Lower leg skin (tissue), 3 donors: ENCODE measurements at regions not wholly inside any gene's neighbourhood (a gene's known extent, or its start where the extent isn't known, plus 50 kb on each side); places are given as distances from the start of the nearest gene placed in this dataset.

ENCODE experiments used
- POLR2A ChIP-seq, 2 donors: fragments of 450-650 bp; IDR thresholded peaks; one replicate each; pipeline ENCODE4 v1.6.1; 2016 to 2017; ENCODE audit warnings: antibody characterized with exemption in 2 of 2, mild to moderate bottlenecking in 1 of 2, moderate library complexity in 1 of 2
- TF ChIP-seq, protein P1 (sequence below), 3 donors: fragments of 450-650 bp; IDR thresholded peaks; one replicate each; pipeline ENCODE4 v1.5.1; 2016; ENCODE audit warnings: antibody characterized with exemption in 3 of 3, mild to moderate bottlenecking in 3 of 3, moderate library complexity in 2 of 3

DNA sequence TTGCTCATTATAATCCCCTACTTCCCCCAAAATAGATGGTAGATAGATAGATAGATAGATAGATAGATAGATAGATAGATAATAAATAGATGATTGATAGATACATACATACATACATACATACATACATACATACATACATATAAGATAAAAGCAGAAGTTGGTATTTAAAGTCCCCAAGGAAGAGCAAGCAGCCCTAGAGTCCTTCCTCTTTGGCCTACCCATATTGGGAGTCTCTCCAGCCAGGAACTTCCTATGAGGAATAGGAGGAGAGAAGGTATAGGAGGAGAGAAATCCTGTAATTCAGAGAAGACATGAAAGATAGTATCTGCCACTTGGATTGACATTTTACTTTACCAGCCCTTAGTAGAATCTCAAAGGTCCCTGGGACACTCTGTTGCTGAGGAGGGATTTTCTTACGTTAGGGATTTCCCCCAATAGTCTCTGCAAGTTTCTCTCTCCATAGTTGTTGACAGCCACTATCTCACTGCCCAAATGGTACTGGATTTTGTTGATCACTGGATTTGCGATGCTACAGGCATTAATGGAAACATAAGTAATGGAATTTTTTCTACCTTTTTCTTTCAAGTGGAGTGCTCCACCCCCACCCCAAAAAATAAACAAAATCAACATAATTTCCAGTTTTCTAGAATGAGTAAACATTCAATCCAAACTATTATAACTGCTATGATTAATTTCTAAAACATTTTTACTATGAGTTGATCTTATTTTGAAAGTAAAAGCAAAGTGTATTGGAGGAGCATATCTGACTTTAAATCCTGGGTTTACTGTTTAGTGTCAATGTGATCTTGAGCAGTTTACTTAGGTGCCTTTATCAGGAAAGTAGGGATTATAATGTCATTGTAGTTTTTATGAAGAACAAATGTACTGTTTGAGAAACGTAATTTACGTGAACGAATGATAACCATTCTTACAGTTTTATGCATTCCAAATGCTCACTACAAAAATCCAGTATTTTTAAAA is 93.2 kb upstream of the TNFSF4 start:
- TF ChIP-seq POLR2A (IDR thresholded peaks at IDR 0.05): no peak
- TF ChIP-seq, protein P1, sequence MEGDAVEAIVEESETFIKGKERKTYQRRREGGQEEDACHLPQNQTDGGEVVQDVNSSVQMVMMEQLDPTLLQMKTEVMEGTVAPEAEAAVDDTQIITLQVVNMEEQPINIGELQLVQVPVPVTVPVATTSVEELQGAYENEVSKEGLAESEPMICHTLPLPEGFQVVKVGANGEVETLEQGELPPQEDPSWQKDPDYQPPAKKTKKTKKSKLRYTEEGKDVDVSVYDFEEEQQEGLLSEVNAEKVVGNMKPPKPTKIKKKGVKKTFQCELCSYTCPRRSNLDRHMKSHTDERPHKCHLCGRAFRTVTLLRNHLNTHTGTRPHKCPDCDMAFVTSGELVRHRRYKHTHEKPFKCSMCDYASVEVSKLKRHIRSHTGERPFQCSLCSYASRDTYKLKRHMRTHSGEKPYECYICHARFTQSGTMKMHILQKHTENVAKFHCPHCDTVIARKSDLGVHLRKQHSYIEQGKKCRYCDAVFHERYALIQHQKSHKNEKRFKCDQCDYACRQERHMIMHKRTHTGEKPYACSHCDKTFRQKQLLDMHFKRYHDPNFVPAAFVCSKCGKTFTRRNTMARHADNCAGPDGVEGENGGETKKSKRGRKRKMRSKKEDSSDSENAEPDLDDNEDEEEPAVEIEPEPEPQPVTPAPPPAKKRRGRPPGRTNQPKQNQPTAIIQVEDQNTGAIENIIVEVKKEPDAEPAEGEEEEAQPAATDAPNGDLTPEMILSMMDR (IDR thresholded peaks at IDR 0.05): no peak
